SU-DHL-6 (cell line): ENCODE measurements at regions not wholly inside any gene's neighbourhood (a gene's known extent, or its start where the extent isn't known, plus 50 kb on each side); places are given as distances from the start of the nearest gene placed in this dataset.

Experiments
- H2AFZ ChIP-seq: fragments of 200-600 bp; sonication (generic); 2 replicates; pipeline ENCODE4 v1.6.1; 2014; ENCODE audit warnings: low read depth, mild to moderate bottlenecking, moderate library complexity, mixed read lengths, antibody characterized with exemption, low read length; ENCODE audit not compliant: severe bottlenecking
- H3F3A ChIP-seq: fragments of 200-600 bp; shearing (Covaris generic); 2 replicates; pipeline ENCODE4 v1.6.0; 2016; ENCODE audit warnings: antibody characterized with exemption, mild to moderate bottlenecking; ENCODE audit not compliant: insufficient read depth
- H3K27ac ChIP-seq: fragments of 200-600 bp; sonication (generic); 2 replicates; pipeline ENCODE4 v1.5.1; 2016; ENCODE audit warnings: low read depth, mild to moderate bottlenecking, low read length, moderate library complexity, mixed read lengths
- H3K27me3 ChIP-seq: fragments of 200-600 bp; sonication (generic), shearing (Covaris generic); 2 replicates; pipeline ENCODE4 v1.6.0; 2014; ENCODE audit warnings: mild to moderate bottlenecking, low read length
- H3K36me3 ChIP-seq: fragments of 200-600 bp; sonication (generic); 2 replicates; pipeline ENCODE4 v1.6.1; 2014; ENCODE audit warnings: mild to moderate bottlenecking, low read length, mixed read lengths
- H3K4me2 ChIP-seq: fragments of 300-600, 200-600 bp; shearing (Covaris generic), sonication (generic); 2 replicates; pipeline ENCODE4 v1.6.0; 2014; ENCODE audit warnings: low read length, low read depth, mild to moderate bottlenecking; ENCODE audit not compliant: poor library complexity, severe bottlenecking
- H3K4me3 ChIP-seq: fragments of 200-600 bp; sonication (generic); 2 replicates; pipeline ENCODE4 v1.5.1; 2014; ENCODE audit warnings: antibody characterized with exemption, low read length, mild to moderate bottlenecking, mixed read lengths; ENCODE audit not compliant: insufficient read depth, poor library complexity, severe bottlenecking
- H3K79me2 ChIP-seq: fragments of 200-600 bp; sonication (generic); 2 replicates; pipeline ENCODE4 v1.6.1; 2014; ENCODE audit warnings: mild to moderate bottlenecking, low read length, moderate library complexity; ENCODE audit not compliant: insufficient read depth
- H3K9ac ChIP-seq: fragments of 200-600 bp; sonication (generic); 2 replicates; pipeline ENCODE4 v1.7.0; 2014; ENCODE audit warnings: mild to moderate bottlenecking, low read length
- H3K9me2 ChIP-seq: fragments of 200-600 bp; sonication (generic); replicated peaks from 2 replicates; pipeline ENCODE4 v1.6.1; 2014; ENCODE audit warnings: low read length; ENCODE audit not compliant: insufficient read depth
- H3K9me3 ChIP-seq: fragments of 200-600 bp; sonication (generic); 2 replicates; pipeline ENCODE4 v1.6.1; 2014; ENCODE audit warnings: low read length, mixed read lengths; ENCODE audit not compliant: insufficient read depth
- H4K20me1 ChIP-seq: fragments of 200-600 bp; sonication (generic); 2 replicates; pipeline ENCODE4 v1.6.1; 2014; ENCODE audit warnings: low read depth, mild to moderate bottlenecking, antibody characterized with exemption, low read length, moderate library complexity, mixed read lengths
- EZH2phosphoT487 ChIP-seq: fragments of 200-600 bp; sonication (generic), shearing (Covaris generic); conservative IDR thresholded peaks from 2 replicates; pipeline ENCODE4 v1.6.1; 2018; ENCODE audit warnings: mild to moderate bottlenecking, antibody characterized with exemption, low read length, moderate library complexity, mixed read lengths
- TF ChIP-seq, protein P1 (sequence below): fragments of 200-600 bp; sonication (generic); IDR thresholded peaks from one replicate; pipeline ENCODE4 v1.5.1; 2017; ENCODE audit warnings: antibody characterized with exemption, mild to moderate bottlenecking, low read length, moderate library complexity; ENCODE audit not compliant: insufficient read depth, poor library complexity, severe bottlenecking

DNA sequence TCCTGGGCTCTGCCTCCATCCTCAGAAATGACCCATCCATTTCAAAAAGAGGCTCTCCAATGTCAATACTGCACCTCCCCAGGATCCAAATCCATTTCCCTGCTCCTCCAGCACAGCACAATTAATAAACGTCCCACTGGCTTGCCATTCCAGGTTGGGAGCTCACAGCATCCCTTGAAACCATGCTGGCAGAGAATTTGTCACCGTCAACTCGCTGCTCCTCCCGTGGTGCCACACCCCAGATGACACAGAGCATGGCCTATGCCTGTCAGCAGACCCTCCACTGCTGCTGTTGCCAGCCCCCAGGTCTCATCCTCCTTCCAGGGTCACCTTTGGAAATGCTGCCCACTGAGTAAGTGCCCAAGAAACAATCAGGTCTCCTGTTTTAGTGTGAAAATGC, 53.0 kb upstream of the UQCRFS1 start:
- no peak overlapping the region for H3K4me3 ChIP-seq
- no peak for TF ChIP-seq EZH2phosphoT487
- TF ChIP-seq, protein P1, sequence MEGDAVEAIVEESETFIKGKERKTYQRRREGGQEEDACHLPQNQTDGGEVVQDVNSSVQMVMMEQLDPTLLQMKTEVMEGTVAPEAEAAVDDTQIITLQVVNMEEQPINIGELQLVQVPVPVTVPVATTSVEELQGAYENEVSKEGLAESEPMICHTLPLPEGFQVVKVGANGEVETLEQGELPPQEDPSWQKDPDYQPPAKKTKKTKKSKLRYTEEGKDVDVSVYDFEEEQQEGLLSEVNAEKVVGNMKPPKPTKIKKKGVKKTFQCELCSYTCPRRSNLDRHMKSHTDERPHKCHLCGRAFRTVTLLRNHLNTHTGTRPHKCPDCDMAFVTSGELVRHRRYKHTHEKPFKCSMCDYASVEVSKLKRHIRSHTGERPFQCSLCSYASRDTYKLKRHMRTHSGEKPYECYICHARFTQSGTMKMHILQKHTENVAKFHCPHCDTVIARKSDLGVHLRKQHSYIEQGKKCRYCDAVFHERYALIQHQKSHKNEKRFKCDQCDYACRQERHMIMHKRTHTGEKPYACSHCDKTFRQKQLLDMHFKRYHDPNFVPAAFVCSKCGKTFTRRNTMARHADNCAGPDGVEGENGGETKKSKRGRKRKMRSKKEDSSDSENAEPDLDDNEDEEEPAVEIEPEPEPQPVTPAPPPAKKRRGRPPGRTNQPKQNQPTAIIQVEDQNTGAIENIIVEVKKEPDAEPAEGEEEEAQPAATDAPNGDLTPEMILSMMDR, result no peak
- no peaks in the 10 kb centered on the region for H3K9me3 ChIP-seq
- no peaks in the 10 kb centered on the region for H3F3A ChIP-seq
- no peak overlapping the region for H3K9ac ChIP-seq
- H3K36me3 ChIP-seq, result no peaks in the 10 kb centered on the region
- H3K9me2 ChIP-seq, result no peaks in the 10 kb centered on the region
- no peaks in the 10 kb centered on the region for H4K20me1 ChIP-seq
- no peak overlapping the region for H3K27ac ChIP-seq
- H3K79me2 ChIP-seq, result no peaks in the 10 kb centered on the region
- no peaks in the 10 kb centered on the region for H3K27me3 ChIP-seq
- no peak overlapping the region for H2AFZ ChIP-seq
- no peak overlapping the region for H3K4me2 ChIP-seq

DNA sequence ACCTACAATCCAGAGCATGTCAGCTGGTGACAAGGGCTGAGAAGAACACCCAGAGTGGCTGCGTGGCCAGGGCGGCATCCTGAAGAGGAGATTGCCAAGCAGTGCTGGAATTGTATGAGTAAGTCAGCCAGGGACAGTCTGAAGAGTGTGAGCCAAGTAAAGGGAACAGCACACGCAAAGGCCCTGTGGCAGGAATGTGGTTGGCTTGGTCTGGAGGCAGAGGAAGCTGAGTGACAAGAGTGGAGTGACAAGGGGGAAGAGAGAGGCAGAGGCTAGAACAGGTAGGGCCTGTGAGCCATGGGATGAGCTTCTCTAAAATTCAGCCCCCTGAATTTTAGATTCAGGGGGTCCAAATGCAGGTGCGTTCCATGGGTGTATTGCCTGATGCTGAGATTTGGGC, 53.7 kb upstream of the UQCRFS1 start:
- Histone ChIP-seq H3K27ac (no peak overlapping the region), H2AFZ (no peak overlapping the region), H3K79me2 (no peaks in the 10 kb centered on the region), H3K27me3 (no peaks in the 10 kb centered on the region), H3K4me3 (no peak overlapping the region), H3K36me3 (no peaks in the 10 kb centered on the region), H3K9me2 (no peaks in the 10 kb centered on the region), H3K9me3 (no peaks in the 10 kb centered on the region), H3F3A (no peaks in the 10 kb centered on the region), H3K4me2 (no peak overlapping the region), H3K9ac (no peak overlapping the region), H4K20me1 (no peaks in the 10 kb centered on the region)
- TF ChIP-seq, protein P1, result no peak
- TF ChIP-seq EZH2phosphoT487, result no peak

DNA sequence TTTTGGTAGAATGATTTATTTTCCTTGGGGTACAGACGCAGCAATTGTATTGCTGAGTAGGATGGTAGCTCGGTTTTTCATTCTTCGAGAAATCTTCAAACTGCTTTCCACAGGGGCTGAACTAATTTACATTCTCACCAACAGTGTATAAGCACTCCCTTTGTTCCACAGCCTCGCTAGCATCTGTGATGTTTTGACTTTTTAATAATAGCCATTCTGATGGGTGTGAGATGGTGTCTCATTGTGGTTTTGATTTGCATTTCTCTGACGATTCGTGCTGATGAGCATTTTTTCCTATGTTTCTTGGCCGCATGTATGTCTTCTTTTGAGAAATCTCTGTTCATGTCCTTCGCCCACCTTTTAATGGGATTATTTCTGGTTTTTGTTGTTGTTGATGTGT, 54.8 kb upstream of the UQCRFS1 start:
- H3K9ac ChIP-seq, result no peak overlapping the region
- H3F3A ChIP-seq, result no peaks in the 10 kb centered on the region
- H3K9me2 ChIP-seq, result no peaks in the 10 kb centered on the region
- no peak overlapping the region for H2AFZ ChIP-seq
- TF ChIP-seq, protein P1, result no peak
- no peak for TF ChIP-seq EZH2phosphoT487
- no peak overlapping the region for H3K4me2 ChIP-seq
- H3K79me2 ChIP-seq, result no peaks in the 10 kb centered on the region
- no peaks in the 10 kb centered on the region for H3K9me3 ChIP-seq
- H3K27ac ChIP-seq, result no peak overlapping the region
- no peak overlapping the region for H3K4me3 ChIP-seq
- H3K36me3 ChIP-seq, result no peaks in the 10 kb centered on the region
- H4K20me1 ChIP-seq, result no peaks in the 10 kb centered on the region
- H3K27me3 ChIP-seq, result no peaks in the 10 kb centered on the region
